HG03439 (cell line): ENCODE measurements at regions not wholly inside any gene's neighbourhood (a gene's known extent, or its start where the extent isn't known, plus 50 kb on each side); places are given as distances from the start of the nearest gene placed in this dataset.
"Not testable (repeated sequence)": the region's sequence is repeated elsewhere in the genome, so short reads cannot be mapped to it uniquely, and the experiment has no call there.

Source experiments
- ATAC-seq: cut with Tn5 transposase; IDR thresholded peaks from one replicate; pipeline ENCODE4 v1.9.1; 2021; ENCODE audit warnings: mild to moderate bottlenecking, moderate library complexity; ENCODE audit not compliant: unreplicated experiment

- no peak for ATAC-seq
Observed at GRCh38 chr21:28118570-28118969, 874.1 kb downstream of the LTN1 start.

- not testable (repeated sequence) for ATAC-seq
Observed at GRCh38 chr21:28114986-28115385, 877.7 kb downstream of the LTN1 start.

- no peak for ATAC-seq
Observed at GRCh38 chr21:28113718-28114117, 879.0 kb downstream of the LTN1 start.

- ATAC-seq: no peak
Observed at GRCh38 chr21:28112511-28112910, 880.2 kb downstream of the LTN1 start.

GRCh38 chr21:28111151-28111619, 881.5 kb downstream of the LTN1 start:
- ATAC-seq: no peak

- no peak for ATAC-seq
Observed at GRCh38 chr21:28110716-28111115, 882.0 kb downstream of the LTN1 start.

- no peak for ATAC-seq
Observed at GRCh38 chr21:28110074-28110473, 882.6 kb downstream of the LTN1 start.

- no peak for ATAC-seq
Observed at GRCh38 chr21:28106370-28106890, 886.2 kb downstream of the LTN1 start.

- no peak for ATAC-seq
Observed at GRCh38 chr21:28104346-28104745, 888.3 kb downstream of the LTN1 start.

GRCh38 chr21:28100366-28100765, 892.3 kb downstream of the LTN1 start:
- no peak for ATAC-seq

- ATAC-seq: no peak
Observed at GRCh38 chr21:28099001-28099705, 893.5 kb downstream of the LTN1 start.

GRCh38 chr21:28091466-28091865, 901.2 kb downstream of the LTN1 start:
- ATAC-seq: no peak

GRCh38 chr21:28090546-28090945, 902.1 kb downstream of the LTN1 start:
- no peak for ATAC-seq

- ATAC-seq: no peak
Observed at GRCh38 chr21:28089599-28090441, 902.9 kb downstream of the LTN1 start.

- ATAC-seq: no peak
Observed at GRCh38 chr21:28086861-28087581, 905.7 kb downstream of the LTN1 start.

GRCh38 chr21:28084951-28085350, 907.7 kb downstream of the LTN1 start:
- no peak for ATAC-seq

- no peak for ATAC-seq
Observed at GRCh38 chr21:28083350-28083749, 909.3 kb downstream of the LTN1 start.

- no peak for ATAC-seq
Observed at GRCh38 chr21:28078126-28078525, 914.6 kb downstream of the LTN1 start.

- ATAC-seq: no peak
Observed at GRCh38 chr21:28074676-28075075, 918.0 kb downstream of the LTN1 start.

- no peak for ATAC-seq
Observed at GRCh38 chr21:28072601-28073000, 920.1 kb downstream of the LTN1 start.

GRCh38 chr21:28069450-28069923, 923.2 kb downstream of the LTN1 start:
- no peak for ATAC-seq
